HG03378 (cell line): ENCODE measurements at regions not wholly inside any gene's neighbourhood (a gene's known extent, or its start where the extent isn't known, plus 50 kb on each side); places are given as distances from the start of the nearest gene placed in this dataset.

Experiments
- ATAC-seq: cut with Tn5 transposase; IDR thresholded peaks from one replicate; pipeline ENCODE4 v1.9.1; 2021; ENCODE audit warnings: mild to moderate bottlenecking, moderate library complexity; ENCODE audit not compliant: unreplicated experiment

GRCh38 chr9:78491402-78491801, 194.5 kb downstream of the PSAT1 start:
- ATAC-seq: no peak

- no peak for ATAC-seq
Observed at GRCh38 chr9:78493166-78493742, 196.3 kb downstream of the PSAT1 start.

- no peak for ATAC-seq
Observed at GRCh38 chr9:78502566-78502965, 205.6 kb downstream of the PSAT1 start.

- no peak for ATAC-seq
Observed at GRCh38 chr9:78505546-78505945, 208.6 kb downstream of the PSAT1 start.

GRCh38 chr9:78507037-78507436, 210.1 kb downstream of the PSAT1 start:
- no peak for ATAC-seq

GRCh38 chr9:78510035-78510434, 213.1 kb downstream of the PSAT1 start:
- ATAC-seq: no peak

GRCh38 chr9:78515108-78515507, 218.2 kb downstream of the PSAT1 start:
- ATAC-seq: no peak

- no peak for ATAC-seq
Observed at GRCh38 chr9:78519786-78520185, 222.9 kb downstream of the PSAT1 start.

GRCh38 chr9:78521680-78522079, 224.8 kb downstream of the PSAT1 start:
- no peak for ATAC-seq

- no peak for ATAC-seq
Observed at GRCh38 chr9:78525986-78526560, 229.1 kb downstream of the PSAT1 start.

- no peak for ATAC-seq
Observed at GRCh38 chr9:78533500-78533899, 236.6 kb downstream of the PSAT1 start.

- ATAC-seq: no peak
Observed at GRCh38 chr9:78539188-78539587, 242.3 kb downstream of the PSAT1 start.

- no peak for ATAC-seq
Observed at GRCh38 chr9:78539904-78540303, 243.0 kb downstream of the PSAT1 start.

GRCh38 chr9:78541868-78542443, 245.0 kb downstream of the PSAT1 start:
- ATAC-seq: no peak

- ATAC-seq: no peak
Observed at GRCh38 chr9:78542491-78543181, 245.7 kb downstream of the PSAT1 start.

GRCh38 chr9:78543353-78543752, 246.4 kb downstream of the PSAT1 start:
- ATAC-seq: no peak

GRCh38 chr9:78544230-78544629, 247.3 kb downstream of the PSAT1 start:
- ATAC-seq: no peak

GRCh38 chr9:78547831-78548230, 250.9 kb downstream of the PSAT1 start:
- ATAC-seq: no peak

- ATAC-seq: no peak
Observed at GRCh38 chr9:78548670-78549069, 251.7 kb downstream of the PSAT1 start.

GRCh38 chr9:78549711-78550110, 252.8 kb downstream of the PSAT1 start:
- no peak for ATAC-seq

- ATAC-seq: no peak
Observed at GRCh38 chr9:78552802-78553201, 255.9 kb downstream of the PSAT1 start.

GRCh38 chr9:78557540-78557939, 260.6 kb downstream of the PSAT1 start:
- no peak for ATAC-seq
